Ovary (tissue), 3 donors: ENCODE measurements at regions not wholly inside any gene's neighbourhood (a gene's known extent, or its start where the extent isn't known, plus 50 kb on each side); places are given as distances from the start of the nearest gene placed in this dataset.

Experiments used
- CTCF ChIP-seq, 3 donors: fragments of 450-650 bp in 2 of 3; fragments of 200-600 bp in 1 of 3; IDR thresholded peaks; one replicate each; pipeline versions ENCODE4 v1.5.1 to v1.8.0; 2016 to 2022; ENCODE audit warnings: antibody characterized with exemption in 3 of 3, mild to moderate bottlenecking in 1 of 3
- EP300 ChIP-seq: sonication (generic); formaldehyde crosslinking; IDR thresholded peaks from one replicate; pipeline ENCODE4 v1.6.1; 2017; ENCODE audit warnings: antibody characterized with exemption
- donor health status: DM: no; HTN: no; CAD: no.

- TF ChIP-seq CTCF (IDR thresholded peaks at IDR 0.05) (no peak), EP300 (no peak)
These were observed 301.1 kb downstream of the BUD13 start for GRCh38 chr11:116471608-116472256.
